GM13977 (cell line): ENCODE measurements at regions not wholly inside any gene's neighbourhood (a gene's known extent, or its start where the extent isn't known, plus 50 kb on each side); places are given as distances from the start of the nearest gene placed in this dataset.

ENCODE experiments used
- DNase-seq: peaks from one replicate; pipeline ENCODE4 v3.0.0; 2012; ENCODE audit warnings: low spot score
- in situ Hi-C: fragments of 300-500 bp; cut with MboI; formaldehyde crosslinking; loops from one replicate; pipeline ENCODE4 v1.12.0; 2022; ENCODE audit warnings: low sequenced_read_pairs, low pct_unique_long_range_greater_than_20kb, mixed read lengths, inconsistent platforms; ENCODE audit not compliant: unreplicated experiment
- TF ChIP-seq, protein P1 (sequence below): IDR thresholded peaks from 2 replicates; pipeline ENCODE4 v1.5.1; 2012; ENCODE audit warnings: mild to moderate bottlenecking, control low read depth; ENCODE audit not compliant: insufficient read depth; ENCODE audit errors: extremely low read depth, missing control alignments

DNA sequence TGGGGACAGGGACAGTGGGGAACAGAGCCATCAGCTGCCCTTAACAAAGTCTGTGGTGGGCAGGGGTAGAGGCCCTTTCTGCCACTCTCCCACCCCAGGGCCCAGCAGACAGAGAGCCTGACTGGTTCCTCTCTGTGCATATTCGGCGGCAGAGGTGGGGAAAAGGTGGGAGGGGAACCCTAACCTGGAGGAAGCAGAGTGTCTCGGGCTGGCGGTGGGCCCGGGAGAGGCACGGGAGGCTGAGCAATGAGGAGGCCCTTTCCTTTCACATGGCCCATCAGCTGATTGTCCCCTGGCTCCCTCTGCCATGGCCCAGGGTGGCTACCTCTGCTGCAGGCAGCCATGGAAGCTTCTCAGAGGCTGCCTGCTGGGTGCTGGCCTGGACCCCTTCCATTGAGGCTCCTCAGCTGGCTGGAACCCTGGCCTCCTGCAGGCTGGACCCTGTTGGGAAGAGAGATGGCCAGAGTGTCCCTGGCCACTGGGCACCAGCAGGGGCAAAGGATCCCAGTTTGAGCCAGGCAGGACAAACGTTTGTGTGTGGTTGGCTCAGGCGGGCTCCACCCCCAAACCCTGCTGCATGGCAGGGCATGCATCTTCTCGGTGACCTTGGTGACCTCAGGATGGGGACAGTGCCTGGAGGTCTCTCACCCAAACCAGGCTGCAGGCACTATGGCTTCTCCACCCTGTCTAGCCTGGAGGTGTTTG lies 202.8 kb upstream of the ZNF536 start:
- DNase-seq = no peak
- TF ChIP-seq, protein P1, sequence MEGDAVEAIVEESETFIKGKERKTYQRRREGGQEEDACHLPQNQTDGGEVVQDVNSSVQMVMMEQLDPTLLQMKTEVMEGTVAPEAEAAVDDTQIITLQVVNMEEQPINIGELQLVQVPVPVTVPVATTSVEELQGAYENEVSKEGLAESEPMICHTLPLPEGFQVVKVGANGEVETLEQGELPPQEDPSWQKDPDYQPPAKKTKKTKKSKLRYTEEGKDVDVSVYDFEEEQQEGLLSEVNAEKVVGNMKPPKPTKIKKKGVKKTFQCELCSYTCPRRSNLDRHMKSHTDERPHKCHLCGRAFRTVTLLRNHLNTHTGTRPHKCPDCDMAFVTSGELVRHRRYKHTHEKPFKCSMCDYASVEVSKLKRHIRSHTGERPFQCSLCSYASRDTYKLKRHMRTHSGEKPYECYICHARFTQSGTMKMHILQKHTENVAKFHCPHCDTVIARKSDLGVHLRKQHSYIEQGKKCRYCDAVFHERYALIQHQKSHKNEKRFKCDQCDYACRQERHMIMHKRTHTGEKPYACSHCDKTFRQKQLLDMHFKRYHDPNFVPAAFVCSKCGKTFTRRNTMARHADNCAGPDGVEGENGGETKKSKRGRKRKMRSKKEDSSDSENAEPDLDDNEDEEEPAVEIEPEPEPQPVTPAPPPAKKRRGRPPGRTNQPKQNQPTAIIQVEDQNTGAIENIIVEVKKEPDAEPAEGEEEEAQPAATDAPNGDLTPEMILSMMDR = no peak
- in situ Hi-C loops = no loop called here

GRCh38 chr19:30170081-30170480 lies 202.1 kb upstream of the ZNF536 start:
- in situ Hi-C loops = no loop called here
- TF ChIP-seq, protein P1 = no peak
- no peak for DNase-seq

DNA sequence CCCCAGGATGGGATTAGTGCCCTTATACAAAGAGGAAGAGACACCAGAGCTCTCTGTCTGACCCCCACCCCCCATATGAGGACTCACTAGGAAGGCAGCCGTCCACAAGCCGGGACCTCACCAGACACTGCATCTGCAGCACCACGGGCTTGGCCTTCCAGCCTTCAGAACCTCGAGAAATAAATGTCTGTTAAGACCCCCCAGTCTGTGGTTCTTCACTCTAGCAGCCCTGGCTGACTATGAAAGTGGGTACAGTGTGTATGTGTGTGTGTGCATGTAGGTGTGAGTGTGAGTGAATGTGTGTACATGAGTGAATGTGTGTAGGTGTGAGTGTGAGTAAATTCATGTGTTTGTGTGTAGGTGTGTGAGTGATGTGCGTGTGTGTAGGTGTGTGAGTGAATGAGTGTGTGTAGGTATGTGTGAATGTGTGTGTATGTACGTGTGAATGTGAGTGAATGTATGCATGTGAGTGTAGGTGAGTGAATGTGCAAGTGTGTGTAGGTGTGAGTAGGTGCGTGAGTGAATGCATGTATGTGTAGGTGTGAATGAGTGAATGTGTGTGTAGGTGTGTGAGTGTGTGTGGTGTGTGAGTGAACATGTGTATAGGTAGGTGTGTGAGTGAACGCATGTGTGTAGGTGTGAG lies 201.6 kb upstream of the ZNF536 start:
- in situ Hi-C loops = no loop called here
- no peak for DNase-seq
- TF ChIP-seq, protein P1 = no peak

DNA sequence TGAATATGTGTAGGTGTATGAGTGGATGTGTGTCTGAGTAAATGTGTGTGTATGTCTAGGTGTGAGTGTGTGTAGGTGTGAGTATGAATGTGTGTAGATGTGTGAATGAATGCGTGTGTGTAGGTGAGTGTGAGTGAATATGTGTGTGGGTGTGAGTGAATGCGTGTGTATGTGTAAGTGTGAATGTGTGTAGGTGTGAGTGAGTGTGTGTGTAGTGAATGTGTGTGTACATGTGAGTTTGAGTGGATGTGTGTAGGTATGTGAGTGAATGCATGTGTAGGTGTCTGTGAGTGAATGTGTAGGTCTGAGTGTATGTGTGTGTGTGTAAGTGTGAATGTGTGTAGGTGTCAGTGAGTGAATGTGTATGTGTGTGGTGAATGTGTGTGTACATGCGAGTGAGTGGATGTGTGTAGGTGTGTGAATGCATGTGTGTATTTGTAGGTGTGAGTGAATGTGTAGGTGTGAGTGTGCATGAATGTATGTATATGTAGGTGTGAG lies 201.0 kb upstream of the ZNF536 start:
- DNase-seq = no peak
- TF ChIP-seq, protein P1 = no peak
- in situ Hi-C loops = no loop called here

DNA sequence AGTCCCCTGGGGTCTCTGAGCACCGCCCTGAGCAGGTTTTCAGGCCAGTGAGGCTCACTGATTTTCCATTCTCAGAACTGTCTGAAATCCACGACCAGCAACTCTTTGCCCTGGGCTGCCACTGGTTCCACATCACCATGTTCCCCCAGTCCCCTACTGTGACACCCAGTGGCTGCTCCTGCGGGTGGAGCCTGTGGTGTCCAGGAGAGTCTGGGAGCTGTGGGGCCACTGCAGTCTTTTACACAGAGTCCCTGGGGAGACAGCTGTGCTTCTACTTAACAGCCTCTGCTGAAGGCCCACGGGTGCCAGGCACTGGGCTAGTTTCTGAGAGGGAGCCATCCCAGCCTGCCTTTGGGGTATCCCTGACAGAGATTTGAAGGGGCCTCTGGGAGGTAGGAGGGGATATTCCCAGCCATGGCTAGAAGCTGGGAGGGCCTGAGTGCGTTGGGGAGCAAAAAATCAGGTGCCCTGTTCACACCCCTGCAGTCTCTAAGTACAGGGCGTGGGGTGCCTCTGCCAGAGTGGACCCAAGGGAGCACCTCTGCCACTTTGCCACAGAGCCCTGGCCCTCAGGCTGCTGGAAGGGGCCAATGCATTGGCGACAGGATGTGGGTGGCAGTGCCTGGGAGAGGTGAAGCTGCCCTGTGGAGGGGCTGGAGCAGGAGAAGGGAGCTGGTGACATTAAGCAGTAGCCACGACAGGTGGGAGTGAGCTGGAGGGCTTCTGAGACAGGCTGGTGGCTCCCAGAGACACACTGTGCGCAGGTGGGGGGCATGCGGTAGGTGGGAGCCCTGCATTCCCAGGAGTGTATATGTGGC lies 200.2 kb upstream of the ZNF536 start:
- TF ChIP-seq, protein P1 = no peak
- no peak for DNase-seq
- in situ Hi-C loops = no loop called here

- in situ Hi-C loops = no loop called here
- TF ChIP-seq, protein P1 = no peak
- no peak for DNase-seq
Observed at GRCh38 chr19:30172613-30173242, 199.5 kb upstream of the ZNF536 start.
